Stomach (tissue), 4 donors: ENCODE measurements at regions not wholly inside any gene's neighbourhood (a gene's known extent, or its start where the extent isn't known, plus 50 kb on each side); places are given as distances from the start of the nearest gene placed in this dataset.

Experiments
- CTCF ChIP-seq, 7 experiments: fragments of 450-650 bp in 4 of 7; fragments of 200-600 bp in 3 of 7; sonication (generic) in 3 of 7; IDR thresholded peaks; one replicate each; pipeline ENCODE4 v1.5.1; 2016 to 2019; ENCODE audit warnings: antibody characterized with exemption in 7 of 7, control low read depth in 2 of 7, mild to moderate bottlenecking in 1 of 7
- POLR2A ChIP-seq, 4 donors: fragments of 450-650 bp; IDR thresholded peaks; one replicate each; pipeline ENCODE4 v1.6.1; 2016; ENCODE audit warnings: antibody characterized with exemption in 4 of 4, control low read depth in 2 of 4, mild to moderate bottlenecking in 1 of 4, moderate library complexity in 1 of 4

- no peak for TF ChIP-seq CTCF (IDR thresholded peaks at IDR 0.05)
- TF ChIP-seq POLR2A (IDR thresholded peaks at IDR 0.05): no peak
Measured at GRCh38 chr1:96487971-96488370, 233.6 kb upstream of the PTBP2 start.
